ENCODE measurements at regions not wholly inside any gene's neighbourhood (a gene's known extent, or its start where the extent isn't known, plus 50 kb on each side); places are given as distances from the start of the nearest gene placed in this dataset.

DNA sequence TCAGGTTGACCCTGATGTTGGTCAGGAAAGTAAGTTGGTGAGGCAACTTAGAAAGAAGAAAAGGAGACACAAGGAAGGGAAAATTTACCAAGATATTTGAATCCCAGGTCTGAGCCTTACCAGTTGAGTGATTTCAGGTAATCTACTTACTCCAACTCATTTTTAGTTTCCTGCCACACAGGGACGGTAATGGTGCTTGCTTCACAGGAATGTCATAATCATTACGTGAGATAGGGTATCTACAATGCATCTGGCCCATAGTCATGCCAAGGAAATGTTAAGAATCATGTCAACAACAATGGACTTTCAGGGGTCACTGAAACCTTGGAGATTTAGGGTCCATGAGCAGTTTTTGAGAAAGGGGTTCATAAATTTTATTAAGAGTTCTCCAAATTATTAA, 195.4 kb upstream of the HHIP start:
- Histone ChIP-seq H3K27me3 (replicated peaks in 1 of 4; ENCODE audit: control insufficient read depth in 3 of 4, extremely low read depth in 1 of 4, insufficient read depth in 3 of 4, low read length in 3 of 4) (no peaks in the 10 kb centered on the region), H3K23me2 (ENCODE audit: low read depth, low read length) (no peaks in the 10 kb centered on the region), H3K23ac (ENCODE audit: insufficient read length) (no peak overlapping the region), H3K4me3 (ENCODE audit: extremely low read depth in 1 of 4, insufficient read depth in 2 of 4, low read depth in 3 of 4, low read length in 4 of 4) (no peak overlapping the region), H3K4me1 (replicated peaks in 1 of 4; ENCODE audit: control insufficient read depth in 3 of 4, insufficient read depth in 4 of 4, low read length in 3 of 4) (no peaks in the 10 kb centered on the region), H4K20me1 (replicated peaks in 1 of 2; ENCODE audit: control insufficient read depth in 1 of 2, insufficient read depth in 2 of 2, low read length in 2 of 2) (no peaks in the 10 kb centered on the region), H2BK12ac (ENCODE audit: low read depth, low read length) (no peak overlapping the region), H3K56ac (replicated peaks; ENCODE audit: insufficient read length, low read depth, low read length) (no peak overlapping the region), H3K4ac (replicated peaks; ENCODE audit: insufficient read length, low read depth, low read length) (no peak overlapping the region), H3K27ac (ENCODE audit: low read depth, low read length) (no peak overlapping the region), H2AFZ (ENCODE audit: low read length) (no peak overlapping the region), H3K9ac (replicated peaks in 1 of 4; ENCODE audit: extremely low read depth in 1 of 4, low read depth in 3 of 4, low read length in 3 of 4) (no peak overlapping the region), H3K14ac (ENCODE audit: insufficient read length) (no peak overlapping the region), H2BK20ac (ENCODE audit: low read length) (no peak overlapping the region), H2AK5ac (ENCODE audit: low read depth, low read length) (no peak overlapping the region), H2BK15ac (ENCODE audit: low read length) (no peak overlapping the region), H3K36me3 (ENCODE audit: control insufficient read depth in 2 of 4, insufficient read depth in 4 of 4, low read length in 3 of 4) (no peaks in the 10 kb centered on the region), H4K5ac (ENCODE audit: insufficient read length, low read depth, low read length) (no peak overlapping the region), H2BK120ac (replicated peaks; ENCODE audit: low read depth, low read length) (no peak overlapping the region), H4K8ac (ENCODE audit: extremely low read depth, insufficient read depth, low read length) (no peak overlapping the region), H3K18ac (ENCODE audit: extremely low read depth, low read length) (no peak overlapping the region), H3K79me1 (ENCODE audit: low read depth, low read length) (no peaks in the 10 kb centered on the region), H3K4me2 (ENCODE audit: insufficient read depth in 1 of 2, low read depth in 2 of 2, low read length in 2 of 2) (no peak overlapping the region), H3K9me3 (ENCODE audit: insufficient read depth in 2 of 2, low read depth in 1 of 2, low read length in 1 of 2) (no peaks in the 10 kb centered on the region), H2BK5ac (ENCODE audit: low read depth, low read length) (no peak overlapping the region), H3K79me2 (ENCODE audit: control insufficient read depth in 1 of 2, insufficient read depth in 2 of 2, low read length in 2 of 2) (no peaks in the 10 kb centered on the region), H4K91ac (replicated peaks; ENCODE audit: insufficient read length, low read length) (no peak overlapping the region)
- TF ChIP-seq TEAD4 (IDR thresholded peaks at IDR 0.05; ENCODE audit: low read depth, low read length) (no peak), SIX5 (IDR thresholded peaks at IDR 0.05; ENCODE audit: low read depth, low read length) (no peak), RBBP5 (IDR thresholded peaks at IDR 0.05; ENCODE audit: borderline replicate concordance, low read depth, low read length) (no peak)
- POLR2A ChIA-PET (ENCODE audit: partially characterized antibody) = no interaction called here
- CTCF ChIA-PET (ENCODE audit: partially characterized antibody) = no interaction called here
- WGBS, 2 experiments (ENCODE audit: extremely low coverage in 1 of 2, insufficient coverage in 1 of 2, insufficient read length in 1 of 2, insufficient replicate concordance in 2 of 2, low coverage in 1 of 2, low lambda C conversion rate in 2 of 2, missing lambda C conversion rate in 1 of 2) = 82% methylated on average over 2 of the region's 2 CpGs; no CpG with 5 or more reads in 1 of the 2 experiments
- no peak for FAIRE-seq
- no peak for DNase-seq (ENCODE audit: low read depth in 1 of 2, low spot score in 2 of 2)

Data from H1 (cell line).